H1 (cell line): ENCODE measurements at regions not wholly inside any gene's neighbourhood (a gene's known extent, or its start where the extent isn't known, plus 50 kb on each side); places are given as distances from the start of the nearest gene placed in this dataset.

Experiments used
- CTCF ChIA-PET: fragments of 300-600 bp; sonication (Branson Sonifier 250); formaldehyde crosslinking; loops from one replicate; lab custom pipeline; 2021; ENCODE audit not compliant: partially characterized antibody; lab: Charles Lee
- POLR2A ChIA-PET: fragments of 300-600 bp; sonication (Branson Sonifier 250); formaldehyde crosslinking; loops from one replicate; lab custom pipeline; 2021; ENCODE audit warnings: inconsistent platforms; ENCODE audit not compliant: partially characterized antibody; lab: Charles Lee
- DNase-seq, 2 experiments: peaks; one replicate each; pipeline versions ENCODE4 v3.0.0 to v3.0.0-alpha.2; 2010 to 2022; ENCODE audit warnings: low spot score in 2 of 2, low read depth in 1 of 2, mixed read lengths in 1 of 2
- FAIRE-seq: peaks from 2 replicates; lab custom pipeline; 2011; peaks lifted over from hg19 to GRCh38; lab: Jason Lieb, UNC
- H2AFZ ChIP-seq: 2 replicates; pipeline ENCODE4 v1.8.1; 2012; ENCODE audit warnings: low read length, inconsistent platforms
- H2AK5ac ChIP-seq: 2 replicates; pipeline ENCODE4 v1.6.1; 2013; ENCODE audit warnings: low read depth, low read length
- H2BK120ac ChIP-seq: replicated peaks from 2 replicates; pipeline ENCODE3; 2013; ENCODE audit warnings: low read depth, low read length, inconsistent platforms
- H2BK12ac ChIP-seq: 2 replicates; pipeline ENCODE4 v1.6.1; 2013; ENCODE audit warnings: low read depth, low read length
- H2BK15ac ChIP-seq: 2 replicates; pipeline ENCODE4 v1.6.1; 2013; ENCODE audit warnings: low read length
- H2BK20ac ChIP-seq: 2 replicates; pipeline ENCODE4 v1.6.1; 2013; ENCODE audit warnings: low read length
- H2BK5ac ChIP-seq: 2 replicates; pipeline ENCODE4 v1.6.1; 2013; ENCODE audit warnings: low read depth, low read length
- H3K14ac ChIP-seq: 2 replicates; pipeline ENCODE4 v1.6.1; 2013; ENCODE audit warnings: inconsistent platforms; ENCODE audit not compliant: insufficient read length
- H3K18ac ChIP-seq: 2 replicates; pipeline ENCODE4 v1.6.1; 2013; ENCODE audit warnings: low read length; ENCODE audit errors: extremely low read depth
- H3K23ac ChIP-seq: 2 replicates; pipeline ENCODE4 v1.6.1; 2013; ENCODE audit warnings: inconsistent platforms; ENCODE audit not compliant: insufficient read length
- H3K23me2 ChIP-seq: 2 replicates; pipeline ENCODE4 v1.6.1; 2013; ENCODE audit warnings: low read depth, low read length
- H3K27ac ChIP-seq: 2 replicates; pipeline ENCODE4 v1.6.1; 2011; ENCODE audit warnings: low read depth, low read length, inconsistent platforms
- H3K27me3 ChIP-seq, 4 experiments: replicated peaks in 1 of 4; 1 replicate in 1 of 4; 2 replicates in 3 of 4; pipeline versions ENCODE4 v1.6.1 to v1.8.1; 2011 to 2013; ENCODE audit warnings: low read length in 3 of 4, mild to moderate bottlenecking in 3 of 4, inconsistent platforms in 2 of 4, mixed read lengths in 2 of 4, moderate library complexity in 1 of 4; ENCODE audit not compliant: control insufficient read depth in 3 of 4, insufficient read depth in 3 of 4; ENCODE audit errors: extremely low read depth in 1 of 4
- H3K36me3 ChIP-seq, 4 experiments: 2 replicates each; pipeline versions ENCODE4 v1.6.1 to v1.8.1; 2011 to 2013; ENCODE audit warnings: mild to moderate bottlenecking in 4 of 4, low read length in 3 of 4, moderate library complexity in 2 of 4, control low read depth in 1 of 4, inconsistent platforms in 1 of 4; ENCODE audit not compliant: insufficient read depth in 4 of 4, control insufficient read depth in 2 of 4
- H3K4ac ChIP-seq: replicated peaks from 2 replicates; pipeline ENCODE3; 2013; ENCODE audit warnings: low read length, low read depth, mixed read lengths, inconsistent platforms; ENCODE audit not compliant: insufficient read length
- H3K4me1 ChIP-seq, 4 experiments: replicated peaks in 1 of 4; 1 replicate in 1 of 4; 2 replicates in 3 of 4; pipeline versions ENCODE4 v1.6.1 to v1.8.1; 2011 to 2013; ENCODE audit warnings: low read length in 3 of 4, inconsistent platforms in 2 of 4, mixed read lengths in 1 of 4; ENCODE audit not compliant: insufficient read depth in 4 of 4, control insufficient read depth in 3 of 4
- H3K4me2 ChIP-seq, 2 experiments: 2 replicates each; pipeline versions ENCODE4 v1.6.1 to v1.8.1; 2011 to 2013; ENCODE audit warnings: low read depth in 2 of 2, low read length in 2 of 2, control low read depth in 1 of 2, inconsistent platforms in 1 of 2, mild to moderate bottlenecking in 1 of 2; ENCODE audit not compliant: insufficient read depth in 1 of 2
- H3K4me3 ChIP-seq, 4 experiments: fragments of 200-600, 300-600 bp in 1 of 4; sonication (generic), shearing (Covaris generic), sonication (Bioruptor Twin) in 1 of 4; 2 replicates each; pipeline versions ENCODE4 v1.5.1 to v1.8.1; 2011 to 2016; ENCODE audit warnings: low read length in 4 of 4, low read depth in 3 of 4, control low read depth in 2 of 4, inconsistent platforms in 2 of 4, mild to moderate bottlenecking in 2 of 4, mixed read lengths in 1 of 4, moderate library complexity in 1 of 4; ENCODE audit not compliant: insufficient read depth in 2 of 4; ENCODE audit errors: extremely low read depth in 1 of 4
- H3K56ac ChIP-seq: replicated peaks from 2 replicates; pipeline ENCODE3; 2013; ENCODE audit warnings: low read depth, mild to moderate bottlenecking, mixed read lengths, low read length, inconsistent platforms; ENCODE audit not compliant: insufficient read length
- H3K79me1 ChIP-seq: 2 replicates; pipeline ENCODE4 v1.6.1; 2013; ENCODE audit warnings: low read depth, low read length, control low read depth
- H3K79me2 ChIP-seq, 2 experiments: 2 replicates each; pipeline versions ENCODE4 v1.6.1 to v1.8.1; 2012 to 2013; ENCODE audit warnings: low read length in 2 of 2, mild to moderate bottlenecking in 2 of 2, inconsistent platforms in 1 of 2; ENCODE audit not compliant: insufficient read depth in 2 of 2, control insufficient read depth in 1 of 2
- H3K9ac ChIP-seq, 4 experiments: replicated peaks in 1 of 4; 1 replicate in 1 of 4; 2 replicates in 3 of 4; pipeline versions ENCODE4 v1.6.1 to v1.8.1; 2011 to 2013; ENCODE audit warnings: low read depth in 3 of 4, low read length in 3 of 4, control low read depth in 2 of 4, mild to moderate bottlenecking in 2 of 4, moderate library complexity in 2 of 4, inconsistent platforms in 1 of 4; ENCODE audit errors: extremely low read depth in 1 of 4
- H3K9me3 ChIP-seq, 2 experiments: 2 replicates each; pipeline versions ENCODE4 v1.6.1 to v1.8.1; 2012 to 2013; ENCODE audit warnings: mild to moderate bottlenecking in 2 of 2, moderate library complexity in 2 of 2, control low read depth in 1 of 2, inconsistent platforms in 1 of 2, low read depth in 1 of 2, low read length in 1 of 2, mixed read lengths in 1 of 2; ENCODE audit not compliant: insufficient read depth in 2 of 2
- H4K20me1 ChIP-seq, 2 experiments: replicated peaks in 1 of 2; 2 replicates each; pipeline versions ENCODE3 to v1.8.1; 2011 to 2013; ENCODE audit warnings: inconsistent platforms in 2 of 2, low read length in 2 of 2, mild to moderate bottlenecking in 1 of 2; ENCODE audit not compliant: insufficient read depth in 2 of 2, control insufficient read depth in 1 of 2
- H4K5ac ChIP-seq: 2 replicates; pipeline ENCODE4 v1.6.1; 2013; ENCODE audit warnings: low read length, low read depth, mixed read lengths, inconsistent platforms; ENCODE audit not compliant: insufficient read length
- H4K8ac ChIP-seq: 2 replicates; pipeline ENCODE4 v1.8.0; 2013; ENCODE audit warnings: mild to moderate bottlenecking, moderate library complexity, low read length, inconsistent platforms; ENCODE audit not compliant: insufficient read depth; ENCODE audit errors: extremely low read depth
- H4K91ac ChIP-seq: replicated peaks from 2 replicates; pipeline ENCODE3; 2013; ENCODE audit warnings: low read length, mixed read lengths, inconsistent platforms; ENCODE audit not compliant: insufficient read length
- ASH2L ChIP-seq: fragments of 200-600, 300-600 bp; sonication (generic); IDR thresholded peaks from one replicate; pipeline ENCODE4 v1.7.1; 2017; ENCODE audit warnings: low read length
- BCL11A ChIP-seq, 2 experiments: IDR thresholded peaks; one replicate each; pipeline ENCODE4 v1.6.1; 2011; ENCODE audit warnings: low read depth in 2 of 2, low read length in 2 of 2, mild to moderate bottlenecking in 2 of 2
- FOSL1 ChIP-seq: IDR thresholded peaks from 2 replicates; pipeline ENCODE4 v1.6.1; 2011; ENCODE audit warnings: mild to moderate bottlenecking, low read depth, low read length, moderate library complexity; ENCODE audit not compliant: insufficient read depth
- NRF1 ChIP-seq: IDR thresholded peaks from 2 replicates; pipeline ENCODE4 v1.6.1; 2011; ENCODE audit warnings: mild to moderate bottlenecking, low read depth, low read length, improper control_type of control experiment
- SAP30 ChIP-seq: fragments of 300-600 bp; sonication (generic); IDR thresholded peaks from 2 replicates; pipeline ENCODE4 v1.7.1; 2012; ENCODE audit warnings: low read length, moderate library complexity, mild to moderate bottlenecking, inconsistent platforms; ENCODE audit not compliant: insufficient read depth, insufficient replicate concordance
- SIN3A ChIP-seq, 2 experiments: IDR thresholded peaks in 1 of 2; conservative IDR thresholded peaks in 1 of 2; 2 replicates each; pipeline ENCODE4 v1.6.1; 2011 to 2012; ENCODE audit warnings: low read length in 2 of 2, improper control_type of control experiment in 1 of 2, low read depth in 1 of 2, mild to moderate bottlenecking in 1 of 2
- TBP ChIP-seq: IDR thresholded peaks from 2 replicates; pipeline ENCODE4 v1.6.1; 2011; ENCODE audit warnings: low read depth, low read length, improper control_type of control experiment
- TF ChIP-seq, protein P1 (sequence below): IDR thresholded peaks from 2 replicates; pipeline ENCODE4 v1.6.1; 2012; ENCODE audit warnings: inconsistent platforms

DNA sequence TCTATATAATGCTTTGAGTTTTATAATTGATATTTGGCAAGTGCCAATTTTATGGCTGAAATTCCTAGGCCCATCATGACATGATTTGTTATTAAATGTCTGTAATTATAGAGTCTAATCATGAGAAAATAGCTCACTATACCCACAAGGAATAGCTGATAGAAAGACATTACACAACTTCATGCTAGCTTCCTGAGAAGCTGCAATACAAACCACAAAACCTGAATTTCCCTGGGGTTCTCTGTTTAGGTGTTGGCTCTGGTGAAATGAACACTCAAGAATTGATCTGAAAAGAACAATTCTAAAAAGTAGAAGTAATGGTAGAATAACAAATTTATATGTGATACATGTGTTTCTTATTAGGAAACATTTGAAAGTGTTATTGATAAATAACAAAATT is 169.6 kb downstream of the GASK1B start:
- H3K27me3 ChIP-seq: no peaks in the 10 kb centered on the region
- H3K79me1 ChIP-seq: no peaks in the 10 kb centered on the region
- no peaks in the 10 kb centered on the region for H3K4me1 ChIP-seq
- no peak overlapping the region for H2AFZ ChIP-seq
- H3K79me2 ChIP-seq: no peaks in the 10 kb centered on the region
- no peak overlapping the region for H3K4ac ChIP-seq
- no peak for FAIRE-seq
- H3K23me2 ChIP-seq: no peaks in the 10 kb centered on the region
- H3K14ac ChIP-seq: no peak overlapping the region
- no peaks in the 10 kb centered on the region for H3K9me3 ChIP-seq
- H3K18ac ChIP-seq: no peak overlapping the region
- TF ChIP-seq NRF1 (no peak), BCL11A (IDR thresholded peaks at IDR 0.05; ENCODE audit: low read depth in 2 of 2, low read length in 2 of 2) (no peak), ASH2L (no peak), FOSL1 (no peak), SIN3A (conservative IDR thresholded peaks at IDR 0.05 in 1 of 2, IDR thresholded peaks at IDR 0.05 in 1 of 2; ENCODE audit: low read depth in 1 of 2, low read length in 2 of 2) (no peak), SAP30 (no peak), TBP (no peak)
- TF ChIP-seq, protein P1, sequence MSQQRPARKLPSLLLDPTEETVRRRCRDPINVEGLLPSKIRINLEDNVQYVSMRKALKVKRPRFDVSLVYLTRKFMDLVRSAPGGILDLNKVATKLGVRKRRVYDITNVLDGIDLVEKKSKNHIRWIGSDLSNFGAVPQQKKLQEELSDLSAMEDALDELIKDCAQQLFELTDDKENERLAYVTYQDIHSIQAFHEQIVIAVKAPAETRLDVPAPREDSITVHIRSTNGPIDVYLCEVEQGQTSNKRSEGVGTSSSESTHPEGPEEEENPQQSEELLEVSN: no peak
- TF ChIP-seq, all 59 proteins: peak for 0
- H2AK5ac ChIP-seq: no peak overlapping the region
- H2BK15ac ChIP-seq: no peak overlapping the region
- H4K20me1 ChIP-seq: no peaks in the 10 kb centered on the region
- H3K23ac ChIP-seq: no peak overlapping the region
- H3K4me3 ChIP-seq: no peak overlapping the region
- no peaks in the 10 kb centered on the region for H3K36me3 ChIP-seq
- no peak overlapping the region for H3K4me2 ChIP-seq
- no peak overlapping the region for H3K56ac ChIP-seq
- no peak overlapping the region for H3K27ac ChIP-seq
- H3K9ac ChIP-seq: no peak overlapping the region
- no peak for DNase-seq
- H2BK20ac ChIP-seq: no peak overlapping the region
- H4K5ac ChIP-seq: no peak overlapping the region
- no peak overlapping the region for H2BK5ac ChIP-seq
- CTCF ChIA-PET: no interaction called here
- no peak overlapping the region for H4K91ac ChIP-seq
- POLR2A ChIA-PET: no interaction called here
- no peak overlapping the region for H2BK120ac ChIP-seq
- H4K8ac ChIP-seq: no peak overlapping the region
- H2BK12ac ChIP-seq: no peak overlapping the region
